HEK293 (cell line): ENCODE measurements at regions not wholly inside any gene's neighbourhood (a gene's known extent, or its start where the extent isn't known, plus 50 kb on each side); places are given as distances from the start of the nearest gene placed in this dataset.
A peak's percentile ranks its signal among the peaks of the same experiment; 100 is the strongest.

Source experiments
- GLIS1 ChIP-seq: fragments of 450-650 bp; formaldehyde crosslinking; IDR thresholded peaks from 2 replicates; pipeline ENCODE4 v1.5.1; 2016; ENCODE audit warnings: missing biosample characterization, missing genetic modification characterization
- KLF9 ChIP-seq: fragments of 450-650 bp; formaldehyde crosslinking; IDR thresholded peaks from 2 replicates; pipeline ENCODE4 v1.5.1; 2016; ENCODE audit warnings: missing biosample characterization, missing genetic modification characterization, low read depth
- SP3 ChIP-seq: fragments of 450-650 bp; formaldehyde crosslinking; IDR thresholded peaks from 2 replicates; pipeline ENCODE4 v1.5.1; 2016; ENCODE audit warnings: missing biosample characterization, missing genetic modification characterization
- YY1 ChIP-seq: fragments of 450-650 bp; formaldehyde crosslinking; IDR thresholded peaks from 2 replicates; pipeline ENCODE4 v1.5.1; 2018; ENCODE audit warnings: missing biosample characterization, missing genetic modification characterization
- ZNF132 ChIP-seq: fragments of 450-650 bp; formaldehyde crosslinking; IDR thresholded peaks from 2 replicates; pipeline ENCODE4 v1.5.1; 2017; ENCODE audit warnings: missing biosample characterization, missing genetic modification characterization, borderline replicate concordance
- ZNF341 ChIP-seq: fragments of 450-650 bp; formaldehyde crosslinking; IDR thresholded peaks from 2 replicates; pipeline ENCODE4; 2016; ENCODE audit warnings: low read depth, missing biosample characterization, missing genetic modification characterization
- ZNF501 ChIP-seq: fragments of 450-650 bp; formaldehyde crosslinking; IDR thresholded peaks from 2 replicates; pipeline ENCODE4 v1.5.1; 2016; ENCODE audit warnings: missing biosample characterization, missing genetic modification characterization
- TF ChIP-seq, protein P1 (sequence below): sonication (generic); formaldehyde crosslinking; IDR thresholded peaks from 2 replicates; pipeline ENCODE4 v1.8.1; 2022; ENCODE audit warnings: mild to moderate bottlenecking, moderate library complexity, missing genetic modification reagents
- TF ChIP-seq, protein P2 (sequence below): fragments of 450-650 bp; formaldehyde crosslinking; IDR thresholded peaks from 2 replicates; pipeline ENCODE4 v1.5.1; 2016; ENCODE audit warnings: missing biosample characterization, missing genetic modification characterization
- TF ChIP-seq, protein P3 (sequence below): fragments of 450-650 bp; formaldehyde crosslinking; IDR thresholded peaks from 2 replicates; pipeline ENCODE4 v1.5.1; 2016; ENCODE audit warnings: missing biosample characterization, missing genetic modification characterization, borderline replicate concordance
- TF ChIP-seq, protein P4 (sequence below): fragments of 450-650 bp; formaldehyde crosslinking; IDR thresholded peaks from 2 replicates; pipeline ENCODE4 v1.5.1; 2017; ENCODE audit warnings: missing biosample characterization, missing genetic modification characterization
- TF ChIP-seq, protein P5 (sequence below): fragments of 450-650 bp; formaldehyde crosslinking; IDR thresholded peaks from 2 replicates; pipeline ENCODE4 v1.5.1; 2016; ENCODE audit warnings: missing biosample characterization, missing genetic modification characterization
- TF ChIP-seq, protein P6 (sequence below): fragments of 450-650 bp; formaldehyde crosslinking; IDR thresholded peaks from 2 replicates; pipeline ENCODE4 v1.5.1; 2017; ENCODE audit warnings: missing biosample characterization, missing genetic modification characterization

DNA sequence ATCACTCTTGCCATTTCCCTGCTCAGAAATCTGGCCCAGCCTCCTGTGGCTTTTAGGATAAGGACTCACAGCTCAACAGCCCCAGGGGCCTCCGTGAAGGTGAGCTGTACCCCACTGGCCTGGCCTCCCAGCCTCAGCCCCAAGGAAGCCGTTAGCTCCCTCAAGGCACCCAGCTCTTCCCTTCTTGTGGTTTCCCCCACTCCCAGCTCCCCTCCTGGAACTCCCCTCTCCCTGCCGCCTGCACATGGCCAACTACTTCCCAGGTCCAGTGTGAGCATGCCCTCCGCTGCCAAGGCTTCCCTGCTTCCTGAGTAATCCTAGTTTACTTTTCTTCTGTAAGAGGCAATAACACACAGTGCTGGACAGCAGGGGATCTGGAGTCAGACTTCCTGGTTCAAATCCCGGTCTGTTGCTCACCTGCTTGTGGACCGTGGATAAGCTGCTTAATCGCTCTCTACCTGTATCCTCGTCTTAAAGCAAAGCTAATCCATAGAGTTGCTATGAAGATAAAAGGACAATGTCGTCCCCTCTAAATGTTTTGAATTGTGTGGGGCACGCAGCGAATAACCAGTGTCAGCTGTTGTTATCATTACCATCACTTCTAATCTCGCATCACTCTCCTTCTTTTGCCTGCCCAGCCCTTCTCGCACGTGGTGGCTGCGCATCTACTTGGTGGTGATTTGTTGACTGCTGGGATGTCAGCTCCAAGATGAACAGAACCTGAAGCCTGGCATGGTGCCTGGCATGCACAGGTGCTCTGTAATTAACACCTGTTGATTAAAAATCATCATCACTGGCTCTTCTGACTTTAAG lies 86.6 kb downstream of the C5orf15 start (continued):
- TF ChIP-seq, protein P1, sequence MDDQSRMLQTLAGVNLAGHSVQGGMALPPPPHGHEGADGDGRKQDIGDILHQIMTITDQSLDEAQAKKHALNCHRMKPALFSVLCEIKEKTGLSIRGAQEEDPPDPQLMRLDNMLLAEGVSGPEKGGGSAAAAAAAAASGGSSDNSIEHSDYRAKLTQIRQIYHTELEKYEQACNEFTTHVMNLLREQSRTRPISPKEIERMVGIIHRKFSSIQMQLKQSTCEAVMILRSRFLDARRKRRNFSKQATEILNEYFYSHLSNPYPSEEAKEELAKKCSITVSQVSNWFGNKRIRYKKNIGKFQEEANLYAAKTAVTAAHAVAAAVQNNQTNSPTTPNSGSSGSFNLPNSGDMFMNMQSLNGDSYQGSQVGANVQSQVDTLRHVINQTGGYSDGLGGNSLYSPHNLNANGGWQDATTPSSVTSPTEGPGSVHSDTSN (CRISPR knock-in tag) = no peak
- TF ChIP-seq, protein P2, sequence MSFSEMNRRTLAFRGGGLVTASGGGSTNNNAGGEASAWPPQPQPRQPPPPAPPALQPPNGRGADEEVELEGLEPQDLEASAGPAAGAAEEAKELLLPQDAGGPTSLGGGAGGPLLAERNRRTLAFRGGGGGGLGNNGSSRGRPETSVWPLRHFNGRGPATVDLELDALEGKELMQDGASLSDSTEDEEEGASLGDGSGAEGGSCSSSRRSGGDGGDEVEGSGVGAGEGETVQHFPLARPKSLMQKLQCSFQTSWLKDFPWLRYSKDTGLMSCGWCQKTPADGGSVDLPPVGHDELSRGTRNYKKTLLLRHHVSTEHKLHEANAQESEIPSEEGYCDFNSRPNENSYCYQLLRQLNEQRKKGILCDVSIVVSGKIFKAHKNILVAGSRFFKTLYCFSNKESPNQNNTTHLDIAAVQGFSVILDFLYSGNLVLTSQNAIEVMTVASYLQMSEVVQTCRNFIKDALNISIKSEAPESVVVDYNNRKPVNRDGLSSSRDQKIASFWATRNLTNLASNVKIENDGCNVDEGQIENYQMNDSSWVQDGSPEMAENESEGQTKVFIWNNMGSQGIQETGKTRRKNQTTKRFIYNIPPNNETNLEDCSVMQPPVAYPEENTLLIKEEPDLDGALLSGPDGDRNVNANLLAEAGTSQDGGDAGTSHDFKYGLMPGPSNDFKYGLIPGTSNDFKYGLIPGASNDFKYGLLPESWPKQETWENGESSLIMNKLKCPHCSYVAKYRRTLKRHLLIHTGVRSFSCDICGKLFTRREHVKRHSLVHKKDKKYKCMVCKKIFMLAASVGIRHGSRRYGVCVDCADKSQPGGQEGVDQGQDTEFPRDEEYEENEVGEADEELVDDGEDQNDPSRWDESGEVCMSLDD (tag by site-specific recombination) = no peak
- TF ChIP-seq, protein P3, sequence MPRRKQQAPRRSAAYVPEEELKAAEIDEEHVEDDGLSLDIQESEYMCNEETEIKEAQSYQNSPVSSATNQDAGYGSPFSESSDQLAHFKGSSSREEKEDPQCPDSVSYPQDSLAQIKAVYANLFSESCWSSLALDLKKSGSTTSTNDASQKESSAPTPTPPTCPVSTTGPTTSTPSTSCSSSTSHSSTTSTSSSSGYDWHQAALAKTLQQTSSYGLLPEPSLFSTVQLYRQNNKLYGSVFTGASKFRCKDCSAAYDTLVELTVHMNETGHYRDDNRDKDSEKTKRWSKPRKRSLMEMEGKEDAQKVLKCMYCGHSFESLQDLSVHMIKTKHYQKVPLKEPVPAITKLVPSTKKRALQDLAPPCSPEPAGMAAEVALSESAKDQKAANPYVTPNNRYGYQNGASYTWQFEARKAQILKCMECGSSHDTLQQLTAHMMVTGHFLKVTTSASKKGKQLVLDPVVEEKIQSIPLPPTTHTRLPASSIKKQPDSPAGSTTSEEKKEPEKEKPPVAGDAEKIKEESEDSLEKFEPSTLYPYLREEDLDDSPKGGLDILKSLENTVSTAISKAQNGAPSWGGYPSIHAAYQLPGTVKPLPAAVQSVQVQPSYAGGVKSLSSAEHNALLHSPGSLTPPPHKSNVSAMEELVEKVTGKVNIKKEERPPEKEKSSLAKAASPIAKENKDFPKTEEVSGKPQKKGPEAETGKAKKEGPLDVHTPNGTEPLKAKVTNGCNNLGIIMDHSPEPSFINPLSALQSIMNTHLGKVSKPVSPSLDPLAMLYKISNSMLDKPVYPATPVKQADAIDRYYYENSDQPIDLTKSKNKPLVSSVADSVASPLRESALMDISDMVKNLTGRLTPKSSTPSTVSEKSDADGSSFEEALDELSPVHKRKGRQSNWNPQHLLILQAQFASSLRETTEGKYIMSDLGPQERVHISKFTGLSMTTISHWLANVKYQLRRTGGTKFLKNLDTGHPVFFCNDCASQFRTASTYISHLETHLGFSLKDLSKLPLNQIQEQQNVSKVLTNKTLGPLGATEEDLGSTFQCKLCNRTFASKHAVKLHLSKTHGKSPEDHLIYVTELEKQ (tag by site-specific recombination) = no peak
- TF ChIP-seq, protein P4, sequence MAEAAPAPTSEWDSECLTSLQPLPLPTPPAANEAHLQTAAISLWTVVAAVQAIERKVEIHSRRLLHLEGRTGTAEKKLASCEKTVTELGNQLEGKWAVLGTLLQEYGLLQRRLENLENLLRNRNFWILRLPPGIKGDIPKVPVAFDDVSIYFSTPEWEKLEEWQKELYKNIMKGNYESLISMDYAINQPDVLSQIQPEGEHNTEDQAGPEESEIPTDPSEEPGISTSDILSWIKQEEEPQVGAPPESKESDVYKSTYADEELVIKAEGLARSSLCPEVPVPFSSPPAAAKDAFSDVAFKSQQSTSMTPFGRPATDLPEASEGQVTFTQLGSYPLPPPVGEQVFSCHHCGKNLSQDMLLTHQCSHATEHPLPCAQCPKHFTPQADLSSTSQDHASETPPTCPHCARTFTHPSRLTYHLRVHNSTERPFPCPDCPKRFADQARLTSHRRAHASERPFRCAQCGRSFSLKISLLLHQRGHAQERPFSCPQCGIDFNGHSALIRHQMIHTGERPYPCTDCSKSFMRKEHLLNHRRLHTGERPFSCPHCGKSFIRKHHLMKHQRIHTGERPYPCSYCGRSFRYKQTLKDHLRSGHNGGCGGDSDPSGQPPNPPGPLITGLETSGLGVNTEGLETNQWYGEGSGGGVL (tag by site-specific recombination) = peak; percentile 59; the same call in 1 of the 2 replicates
- TF ChIP-seq ZNF341 (peak; percentile 26; the same call in 1 of the 2 replicates), ZNF132 (tag by site-specific recombination) (no peak), KLF9 (tag by site-specific recombination) (no peak), ZNF501 (tag by site-specific recombination) (no peak), SP3 (tag by site-specific recombination) (no peak), GLIS1 (tag by site-specific recombination) (peak; percentile 43; the same call in 1 of the 2 replicates), YY1 (no peak)
- TF ChIP-seq, protein P5, sequence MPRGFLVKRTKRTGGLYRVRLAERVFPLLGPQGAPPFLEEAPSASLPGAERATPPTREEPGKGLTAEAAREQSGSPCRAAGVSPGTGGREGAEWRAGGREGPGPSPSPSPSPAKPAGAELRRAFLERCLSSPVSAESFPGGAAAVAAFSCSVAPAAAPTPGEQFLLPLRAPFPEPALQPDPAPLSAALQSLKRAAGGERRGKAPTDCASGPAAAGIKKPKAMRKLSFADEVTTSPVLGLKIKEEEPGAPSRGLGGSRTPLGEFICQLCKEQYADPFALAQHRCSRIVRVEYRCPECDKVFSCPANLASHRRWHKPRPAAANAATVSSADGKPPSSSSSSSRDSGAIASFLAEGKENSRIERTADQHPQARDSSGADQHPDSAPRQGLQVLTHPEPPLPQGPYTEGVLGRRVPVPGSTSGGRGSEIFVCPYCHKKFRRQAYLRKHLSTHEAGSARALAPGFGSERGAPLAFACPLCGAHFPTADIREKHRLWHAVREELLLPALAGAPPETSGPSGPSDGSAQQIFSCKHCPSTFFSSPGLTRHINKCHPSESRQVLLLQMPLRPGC (tag by site-specific recombination) = no peak
- TF ChIP-seq, protein P6, sequence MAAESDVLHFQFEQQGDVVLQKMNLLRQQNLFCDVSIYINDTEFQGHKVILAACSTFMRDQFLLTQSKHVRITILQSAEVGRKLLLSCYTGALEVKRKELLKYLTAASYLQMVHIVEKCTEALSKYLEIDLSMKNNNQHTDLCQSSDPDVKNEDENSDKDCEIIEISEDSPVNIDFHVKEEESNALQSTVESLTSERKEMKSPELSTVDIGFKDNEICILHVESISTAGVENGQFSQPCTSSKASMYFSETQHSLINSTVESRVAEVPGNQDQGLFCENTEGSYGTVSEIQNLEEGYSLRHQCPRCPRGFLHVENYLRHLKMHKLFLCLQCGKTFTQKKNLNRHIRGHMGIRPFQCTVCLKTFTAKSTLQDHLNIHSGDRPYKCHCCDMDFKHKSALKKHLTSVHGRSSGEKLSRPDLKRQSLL = no peak
